RWPE1 (cell line): ENCODE measurements at regions not wholly inside any gene's neighbourhood (a gene's known extent, or its start where the extent isn't known, plus 50 kb on each side); places are given as distances from the start of the nearest gene placed in this dataset.

Experiments used
- CTCF ChIA-PET: fragments of 350-600 bp; sonication (Branson Sonifier 250); formaldehyde crosslinking; extraction: SDS; loops from one replicate; lab custom pipeline; 2021; lab: Yijun Ruan, JAX
- POLR2A ChIA-PET: fragments of 400-600 bp; formaldehyde crosslinking; extraction: SDS; loops from one replicate; lab custom pipeline; 2020; ENCODE audit warnings: antibody characterized with exemption; ENCODE audit not compliant: low non-redundant PET; lab: Yijun Ruan, JAX
- DNase-seq: peaks from one replicate; pipeline ENCODE4 v3.0.0; 2012; ENCODE audit warnings: low spot score
- H3K27ac ChIP-seq: fragments of 450-650 bp; 2 replicates; pipeline ENCODE4 v1.5.1; 2017
- CTCF ChIP-seq: fragments of 450-650 bp; conservative IDR thresholded peaks from 2 replicates; pipeline ENCODE4 v1.5.1; 2017; ENCODE audit warnings: low read depth, mild to moderate bottlenecking

- no peak for DNase-seq
- CTCF ChIA-PET = no interaction called here
- H3K27ac ChIP-seq = no peak overlapping the region
- POLR2A ChIA-PET = no interaction called here
- TF ChIP-seq CTCF = no peak
Measured at GRCh38 chr21:18460979-18461378, 57.4 kb upstream of the TMPRSS15 start.

- ChIA-PET POLR2A (no interaction called here), CTCF (no interaction called here)
- no peak overlapping the region for H3K27ac ChIP-seq
- DNase-seq = no peak
- no peak for TF ChIP-seq CTCF
Measured at GRCh38 chr21:18461743-18462142, 58.2 kb upstream of the TMPRSS15 start.

GRCh38 chr21:18467715-18468114 is 64.1 kb upstream of the TMPRSS15 start:
- no peak overlapping the region for H3K27ac ChIP-seq
- TF ChIP-seq CTCF = no peak
- DNase-seq = no peak
- POLR2A ChIA-PET = no interaction called here
- CTCF ChIA-PET = no interaction called here

GRCh38 chr21:18468790-18469189 is 65.2 kb upstream of the TMPRSS15 start:
- ChIA-PET POLR2A (no interaction called here), CTCF (no interaction called here)
- TF ChIP-seq CTCF = no peak
- H3K27ac ChIP-seq = no peak overlapping the region
- no peak for DNase-seq

- H3K27ac ChIP-seq = no peak overlapping the region
- TF ChIP-seq CTCF = no peak
- DNase-seq = no peak
- ChIA-PET POLR2A (no interaction called here), CTCF (no interaction called here)
Measured at GRCh38 chr21:18476639-18477038, 73.1 kb upstream of the TMPRSS15 start.

- no peak overlapping the region for H3K27ac ChIP-seq
- ChIA-PET POLR2A (no interaction called here), CTCF (no interaction called here)
- TF ChIP-seq CTCF = no peak
- no peak for DNase-seq
Measured at GRCh38 chr21:18477043-18477442, 73.5 kb upstream of the TMPRSS15 start.

- no peak overlapping the region for H3K27ac ChIP-seq
- no peak for DNase-seq
- POLR2A ChIA-PET = no interaction called here
- TF ChIP-seq CTCF = no peak
- CTCF ChIA-PET = no interaction called here
Measured at GRCh38 chr21:18478513-18478912, 74.9 kb upstream of the TMPRSS15 start.
